HCT116 (cell line): ENCODE measurements at regions not wholly inside any gene's neighbourhood (a gene's known extent, or its start where the extent isn't known, plus 50 kb on each side); places are given as distances from the start of the nearest gene placed in this dataset.

Experiments used
- ATAC-seq: fragments of 200-7000 bp; cut with Tn5 transposase; 2 replicates; pipeline ENCODE4 v1.9.1; 2020; ENCODE audit warnings: mild to moderate bottlenecking, moderate library complexity
- BruUV-seq: library from RNA; stranded (reverse); fragments of 400-500 nt; replicated peaks from 2 replicates; lab custom pipeline; 2021; lab: Mats Ljungman, UMichigan
- CTCF ChIA-PET: fragments of 300-600 bp; sonication (Branson Sonifier 250); formaldehyde crosslinking; loops from one replicate; lab custom pipeline; 2021; ENCODE audit warnings: antibody characterized with exemption; lab: Charles Lee
- POLR2A ChIA-PET: fragments of 300-600, 350-600 bp; sonication (Branson Sonifier 250); formaldehyde crosslinking; loops from one replicate; lab custom pipeline; 2021; ENCODE audit warnings: antibody characterized with exemption; lab: Charles Lee
- RAD21 ChIA-PET, 2 experiments: fragments of 300-600 bp; sonication (Branson Sonifier 250); formaldehyde crosslinking; loops; one replicate each; lab custom pipeline; 2023; ENCODE audit warnings: low total read pairs in 2 of 2; ENCODE audit not compliant: uncharacterized antibody in 2 of 2, unreplicated experiment in 2 of 2, low non-redundant PET in 1 of 2; lab: Charles Lee
- DNase-seq: peaks from one replicate; pipeline ENCODE4 v3.0.0-alpha.2; 2010; ENCODE audit warnings: low read depth, low spot score
- H2AFZ ChIP-seq: fragments of 200-600 bp; shearing (Covaris generic), sonication (generic); 2 replicates; pipeline ENCODE4 v1.6.1; 2017; ENCODE audit warnings: low read depth, mixed run types, mixed read lengths, antibody characterized with exemption, low read length; ENCODE audit not compliant: poor library complexity, severe bottlenecking
- H3K27ac ChIP-seq: 2 replicates; pipeline ENCODE4 v1.5.1; 2012; ENCODE audit warnings: low read depth, low read length
- H3K27me3 ChIP-seq: fragments of 200-600 bp; sonication (generic); 2 replicates; pipeline ENCODE4 v1.6.1; 2016; ENCODE audit warnings: mixed run types, low read length, mixed read lengths; ENCODE audit not compliant: insufficient read depth
- H3K36me3 ChIP-seq, 2 experiments: fragments of 200-500 bp in 1 of 2; fragments of 200-600 bp in 1 of 2; sonication (Bioruptor generic) in 1 of 2; sonication (generic) in 1 of 2; 2 replicates each; pipeline versions ENCODE4 v1.5.1 to v1.6.1; 2014 to 2016; ENCODE audit warnings: low read length in 2 of 2, inconsistent platforms in 1 of 2, mixed read lengths in 1 of 2, mixed run types in 1 of 2; ENCODE audit not compliant: insufficient read depth in 2 of 2, control insufficient read depth in 1 of 2
- H3K4me1 ChIP-seq, 2 experiments: fragments of 200-600 bp in 1 of 2; sonication (generic) in 1 of 2; 2 replicates each; pipeline versions ENCODE4 v1.5.1 to v1.6.1; 2012 to 2017; ENCODE audit warnings: low read length in 2 of 2, inconsistent platforms in 1 of 2, mild to moderate bottlenecking in 1 of 2, mixed read lengths in 1 of 2, mixed run types in 1 of 2, moderate library complexity in 1 of 2; ENCODE audit not compliant: insufficient read depth in 2 of 2, control insufficient read depth in 1 of 2
- H3K4me2 ChIP-seq: fragments of 200-600 bp; sonication (generic); 2 replicates; pipeline ENCODE4 v1.6.1; 2017; ENCODE audit warnings: mixed run types, low read length, mixed read lengths
- H3K4me3 ChIP-seq, 2 experiments: fragments of 200-600 bp in 1 of 2; sonication (generic) in 1 of 2; replicated peaks in 1 of 2; 2 replicates each; pipeline ENCODE4 v1.5.1; 2011 to 2016; ENCODE audit warnings: low read length in 2 of 2, control low read depth in 1 of 2, low read depth in 1 of 2, mild to moderate bottlenecking in 1 of 2, mixed read lengths in 1 of 2, mixed run types in 1 of 2
- H3K79me2 ChIP-seq: fragments of 200-600 bp; sonication (generic); 2 replicates; pipeline ENCODE4 v1.6.1; 2017; ENCODE audit warnings: mild to moderate bottlenecking, mixed run types, low read length, moderate library complexity, mixed read lengths; ENCODE audit not compliant: insufficient read depth
- H3K9ac ChIP-seq: fragments of 200-600 bp; sonication (generic); 2 replicates; pipeline ENCODE4 v1.6.1; 2016; ENCODE audit warnings: low read length, mixed read lengths
- H3K9me2 ChIP-seq: fragments of 200-600 bp; sonication (generic), shearing (Covaris generic); 2 replicates; pipeline ENCODE4 v1.6.1; 2017; ENCODE audit warnings: mixed run types, mild to moderate bottlenecking, moderate library complexity; ENCODE audit not compliant: insufficient read depth
- H3K9me3 ChIP-seq, 2 experiments: fragments of 200-500 bp in 1 of 2; fragments of 200-600 bp in 1 of 2; sonication (Bioruptor generic) in 1 of 2; sonication (generic) in 1 of 2; 2 replicates each; pipeline ENCODE4 v1.6.1; 2014 to 2017; ENCODE audit warnings: low read length in 2 of 2, mixed read lengths in 2 of 2, inconsistent platforms in 1 of 2, low read depth in 1 of 2, mild to moderate bottlenecking in 1 of 2, mixed run types in 1 of 2, moderate library complexity in 1 of 2; ENCODE audit not compliant: control insufficient read depth in 1 of 2, insufficient read depth in 1 of 2
- H4K20me1 ChIP-seq: fragments of 200-600 bp; sonication (generic), shearing (Covaris generic); 2 replicates; pipeline ENCODE4 v1.6.1; 2017; ENCODE audit warnings: mixed run types, mild to moderate bottlenecking, moderate library complexity; ENCODE audit not compliant: insufficient read depth
- CBX3 ChIP-seq: IDR thresholded peaks from 2 replicates; pipeline ENCODE4 v1.6.1; 2012; ENCODE audit warnings: low read depth
- CEBPB ChIP-seq: IDR thresholded peaks from 2 replicates; pipeline ENCODE4 v1.6.1; 2012; ENCODE audit warnings: low read depth
- EGR1 ChIP-seq: IDR thresholded peaks from 2 replicates; pipeline ENCODE4 v1.6.1; 2012; ENCODE audit warnings: low read depth
- FOSL1 ChIP-seq: IDR thresholded peaks from 2 replicates; pipeline ENCODE4 v1.6.1; 2012; ENCODE audit warnings: low read depth
- POLR2AphosphoS5 ChIP-seq: IDR thresholded peaks from 2 replicates; pipeline ENCODE4 v1.6.1; 2011; ENCODE audit warnings: mild to moderate bottlenecking, low read depth, low read length, moderate library complexity
- YY1 ChIP-seq: IDR thresholded peaks from 2 replicates; pipeline ENCODE4 v1.6.1; 2011; ENCODE audit warnings: low read length, low read depth, moderate library complexity, mild to moderate bottlenecking; ENCODE audit not compliant: insufficient replicate concordance; ENCODE audit errors: extremely low read depth
- intact Hi-C: fragments of 100-400 bp; cut with micrococcal nuclease; formaldehyde crosslinking; loops from 2 replicates; pipeline ENCODE4 v1.10.0; 2022
- TF ChIP-seq, protein P1 (sequence below): IDR thresholded peaks from 2 replicates; pipeline ENCODE4 v1.6.1; 2011; ENCODE audit warnings: mild to moderate bottlenecking, low read length, moderate library complexity; ENCODE audit not compliant: insufficient replicate concordance; ENCODE audit errors: extremely low read depth
- TF ChIP-seq, protein P2 (sequence below): IDR thresholded peaks from 2 replicates; pipeline ENCODE4 v1.6.1; 2012
- TF ChIP-seq, protein P3 (sequence below): IDR thresholded peaks from 2 replicates; pipeline ENCODE4 v1.6.1; 2012; ENCODE audit warnings: low read depth

DNA sequence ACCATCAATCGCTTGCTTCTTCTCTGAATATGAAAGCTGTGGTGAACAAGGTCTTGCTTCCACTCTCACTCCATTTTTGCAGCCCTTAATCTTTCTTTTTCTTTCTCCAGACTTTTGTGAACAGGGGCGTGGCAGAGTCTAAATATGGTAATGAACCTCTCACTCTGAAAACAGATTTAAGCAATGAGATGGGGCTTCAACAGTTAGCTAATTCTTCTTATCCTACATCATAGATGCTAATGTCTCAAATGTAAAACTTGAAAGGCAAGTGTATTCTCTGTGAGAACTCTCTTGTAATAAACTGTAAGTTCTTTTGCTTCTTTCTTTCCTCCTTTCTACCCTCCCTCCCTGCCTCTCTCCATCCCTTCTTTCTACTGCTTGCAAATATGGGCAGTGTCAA lies 106.5 kb upstream of the ANK2 start (continued):
- TF ChIP-seq, protein P1, sequence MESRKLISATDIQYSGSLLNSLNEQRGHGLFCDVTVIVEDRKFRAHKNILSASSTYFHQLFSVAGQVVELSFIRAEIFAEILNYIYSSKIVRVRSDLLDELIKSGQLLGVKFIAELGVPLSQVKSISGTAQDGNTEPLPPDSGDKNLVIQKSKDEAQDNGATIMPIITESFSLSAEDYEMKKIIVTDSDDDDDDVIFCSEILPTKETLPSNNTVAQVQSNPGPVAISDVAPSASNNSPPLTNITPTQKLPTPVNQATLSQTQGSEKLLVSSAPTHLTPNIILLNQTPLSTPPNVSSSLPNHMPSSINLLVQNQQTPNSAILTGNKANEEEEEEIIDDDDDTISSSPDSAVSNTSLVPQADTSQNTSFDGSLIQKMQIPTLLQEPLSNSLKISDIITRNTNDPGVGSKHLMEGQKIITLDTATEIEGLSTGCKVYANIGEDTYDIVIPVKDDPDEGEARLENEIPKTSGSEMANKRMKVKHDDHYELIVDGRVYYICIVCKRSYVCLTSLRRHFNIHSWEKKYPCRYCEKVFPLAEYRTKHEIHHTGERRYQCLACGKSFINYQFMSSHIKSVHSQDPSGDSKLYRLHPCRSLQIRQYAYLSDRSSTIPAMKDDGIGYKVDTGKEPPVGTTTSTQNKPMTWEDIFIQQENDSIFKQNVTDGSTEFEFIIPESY, result no peak
- no peak for TF ChIP-seq CEBPB
- TF ChIP-seq CBX3, result no peak
- no peak for TF ChIP-seq EGR1
- TF ChIP-seq, protein P2, sequence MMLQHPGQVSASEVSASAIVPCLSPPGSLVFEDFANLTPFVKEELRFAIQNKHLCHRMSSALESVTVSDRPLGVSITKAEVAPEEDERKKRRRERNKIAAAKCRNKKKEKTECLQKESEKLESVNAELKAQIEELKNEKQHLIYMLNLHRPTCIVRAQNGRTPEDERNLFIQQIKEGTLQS, result no peak
- no peak for TF ChIP-seq POLR2AphosphoS5
- no peak for TF ChIP-seq FOSL1
- TF ChIP-seq, all 23 proteins: peak for 0

DNA sequence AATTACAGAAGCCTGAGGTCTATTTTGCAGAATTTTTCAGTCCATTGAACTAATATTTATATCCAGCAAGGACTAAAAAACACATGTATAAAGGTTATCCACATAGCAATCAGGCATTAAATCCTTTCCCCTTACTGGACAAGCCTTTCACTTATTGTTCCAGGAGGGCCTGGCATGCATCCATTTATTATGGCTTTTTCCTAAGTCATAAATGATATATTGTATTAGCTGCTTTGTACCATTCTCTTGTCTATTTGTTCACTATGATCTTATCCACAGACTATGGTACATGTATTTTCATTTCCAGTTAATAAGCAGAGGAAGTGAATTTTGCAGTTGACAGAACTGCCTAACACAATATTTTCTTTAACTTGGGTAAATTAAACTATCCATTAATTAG lies 105.4 kb upstream of the ANK2 start:
- H2AFZ ChIP-seq, result no peak overlapping the region
- no peak for ATAC-seq
- RAD21 ChIA-PET, result no interaction called here
- no peaks in the 10 kb centered on the region for H3K36me3 ChIP-seq
- H3K27ac ChIP-seq, result no peak overlapping the region
- H3K27me3 ChIP-seq, result no peaks in the 10 kb centered on the region
- intact Hi-C loops, result no loop called here
- POLR2A ChIA-PET, result no interaction called here
- no peak for TF ChIP-seq YY1
- TF ChIP-seq, protein P3, sequence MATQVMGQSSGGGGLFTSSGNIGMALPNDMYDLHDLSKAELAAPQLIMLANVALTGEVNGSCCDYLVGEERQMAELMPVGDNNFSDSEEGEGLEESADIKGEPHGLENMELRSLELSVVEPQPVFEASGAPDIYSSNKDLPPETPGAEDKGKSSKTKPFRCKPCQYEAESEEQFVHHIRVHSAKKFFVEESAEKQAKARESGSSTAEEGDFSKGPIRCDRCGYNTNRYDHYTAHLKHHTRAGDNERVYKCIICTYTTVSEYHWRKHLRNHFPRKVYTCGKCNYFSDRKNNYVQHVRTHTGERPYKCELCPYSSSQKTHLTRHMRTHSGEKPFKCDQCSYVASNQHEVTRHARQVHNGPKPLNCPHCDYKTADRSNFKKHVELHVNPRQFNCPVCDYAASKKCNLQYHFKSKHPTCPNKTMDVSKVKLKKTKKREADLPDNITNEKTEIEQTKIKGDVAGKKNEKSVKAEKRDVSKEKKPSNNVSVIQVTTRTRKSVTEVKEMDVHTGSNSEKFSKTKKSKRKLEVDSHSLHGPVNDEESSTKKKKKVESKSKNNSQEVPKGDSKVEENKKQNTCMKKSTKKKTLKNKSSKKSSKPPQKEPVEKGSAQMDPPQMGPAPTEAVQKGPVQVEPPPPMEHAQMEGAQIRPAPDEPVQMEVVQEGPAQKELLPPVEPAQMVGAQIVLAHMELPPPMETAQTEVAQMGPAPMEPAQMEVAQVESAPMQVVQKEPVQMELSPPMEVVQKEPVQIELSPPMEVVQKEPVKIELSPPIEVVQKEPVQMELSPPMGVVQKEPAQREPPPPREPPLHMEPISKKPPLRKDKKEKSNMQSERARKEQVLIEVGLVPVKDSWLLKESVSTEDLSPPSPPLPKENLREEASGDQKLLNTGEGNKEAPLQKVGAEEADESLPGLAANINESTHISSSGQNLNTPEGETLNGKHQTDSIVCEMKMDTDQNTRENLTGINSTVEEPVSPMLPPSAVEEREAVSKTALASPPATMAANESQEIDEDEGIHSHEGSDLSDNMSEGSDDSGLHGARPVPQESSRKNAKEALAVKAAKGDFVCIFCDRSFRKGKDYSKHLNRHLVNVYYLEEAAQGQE, result no peak
- TF ChIP-seq, all 23 proteins: peak for 0
- no peaks in the 10 kb centered on the region for H4K20me1 ChIP-seq
- H3K4me1 ChIP-seq, result no peaks in the 10 kb centered on the region
- no peaks in the 10 kb centered on the region for H3K79me2 ChIP-seq
- no peak overlapping the region for H3K4me3 ChIP-seq
- DNase-seq, result no peak
- peaks cover 0 to 3% of the 10 kb centered on the region in 2 experiments; a peak in 2 of 4 replicates for H3K9me3 ChIP-seq
- no peak overlapping the region for H3K4me2 ChIP-seq
- no TSS peak for BruUV-seq
- CTCF ChIA-PET, result no interaction called here
- no peaks in the 10 kb centered on the region for H3K9me2 ChIP-seq
- no peak overlapping the region for H3K9ac ChIP-seq
